ENCODE measurements at regions not wholly inside any gene's neighbourhood (a gene's known extent, or its start where the extent isn't known, plus 50 kb on each side); places are given as distances from the start of the nearest gene placed in this dataset.
A peak's percentile ranks its signal among the peaks of the same experiment; 100 is the strongest.

DNA sequence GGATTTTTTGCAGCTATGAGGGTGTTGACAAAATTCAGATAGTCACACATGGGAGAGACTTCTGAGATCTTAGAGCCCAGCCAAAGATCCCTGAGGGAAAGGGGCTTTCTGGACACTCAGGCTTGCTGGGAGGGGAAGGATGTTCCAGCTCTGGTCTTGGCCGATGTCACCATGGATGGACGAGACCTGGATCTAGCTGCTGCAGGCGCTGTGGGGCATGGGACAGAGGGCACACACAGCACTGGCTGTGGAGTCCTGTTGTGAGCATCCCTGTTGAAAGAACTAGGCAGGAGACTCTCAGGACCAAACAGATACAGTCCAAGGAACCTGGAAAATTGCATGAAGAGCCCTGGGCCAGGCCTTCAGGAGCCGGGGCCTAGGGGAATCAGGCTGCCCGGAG, 80.1 kb upstream of the SDK2 start:
- ATAC-seq (ENCODE audit: poor library complexity), result no peak
- H3K4me3 ChIP-seq (ENCODE audit: low read length), result no peak overlapping the region
- peak overlapping the region in 1 of 2 donors; percentile 61 for H3K27ac ChIP-seq (ENCODE audit: low read depth in 1 of 2, low read length in 2 of 2)
- peaks cover 43% of the 10 kb centered on the region for H3K4me1 ChIP-seq (ENCODE audit: insufficient read depth, low read length)
- ChIA-PET CTCF (interaction anchor here (1.1 kb wide), 1 partner anchor 296 kb away, joined by 3 read pairs; no protein-coding TSS in a partner anchor), POLR2A (interaction anchor here (1.1 to 2.8 kb wide), 2 partner anchors 14 to 133 kb away, joined by 3 to 12 read pairs; no protein-coding TSS in a partner anchor)
- no peaks in the 10 kb centered on the region for H3K36me3 ChIP-seq (ENCODE audit: insufficient read depth, low read length)
- H3K9me3 ChIP-seq (ENCODE audit: control insufficient read depth in 1 of 2, insufficient read depth in 1 of 2, low read length in 2 of 2), result no peaks in the 10 kb centered on the region
- no peak for DNase-seq
- Mint-ChIP-seq H3K27ac (peak overlapping the region; percentile 97), H3K9me3 (no peaks in the 10 kb centered on the region), H3K27me3 (no peaks in the 10 kb centered on the region), H3K4me1 (ENCODE audit: low read depth) (peaks cover 54% of the 10 kb centered on the region), H3K4me3 (peak overlapping the region; percentile 7), H3K36me3 (ENCODE audit: low read depth) (no peaks in the 10 kb centered on the region)
- no peaks in the 10 kb centered on the region for H3K27me3 ChIP-seq (ENCODE audit: control insufficient read depth in 1 of 2, insufficient read depth in 2 of 2, low read length in 2 of 2)
- intact Hi-C loops (cut with DNase I, micrococcal nuclease), result loop anchor here (5.0 kb wide), 3 partner anchors 98 to 132 kb away; no protein-coding TSS in a partner anchor
- TF ChIP-seq, protein P1, sequence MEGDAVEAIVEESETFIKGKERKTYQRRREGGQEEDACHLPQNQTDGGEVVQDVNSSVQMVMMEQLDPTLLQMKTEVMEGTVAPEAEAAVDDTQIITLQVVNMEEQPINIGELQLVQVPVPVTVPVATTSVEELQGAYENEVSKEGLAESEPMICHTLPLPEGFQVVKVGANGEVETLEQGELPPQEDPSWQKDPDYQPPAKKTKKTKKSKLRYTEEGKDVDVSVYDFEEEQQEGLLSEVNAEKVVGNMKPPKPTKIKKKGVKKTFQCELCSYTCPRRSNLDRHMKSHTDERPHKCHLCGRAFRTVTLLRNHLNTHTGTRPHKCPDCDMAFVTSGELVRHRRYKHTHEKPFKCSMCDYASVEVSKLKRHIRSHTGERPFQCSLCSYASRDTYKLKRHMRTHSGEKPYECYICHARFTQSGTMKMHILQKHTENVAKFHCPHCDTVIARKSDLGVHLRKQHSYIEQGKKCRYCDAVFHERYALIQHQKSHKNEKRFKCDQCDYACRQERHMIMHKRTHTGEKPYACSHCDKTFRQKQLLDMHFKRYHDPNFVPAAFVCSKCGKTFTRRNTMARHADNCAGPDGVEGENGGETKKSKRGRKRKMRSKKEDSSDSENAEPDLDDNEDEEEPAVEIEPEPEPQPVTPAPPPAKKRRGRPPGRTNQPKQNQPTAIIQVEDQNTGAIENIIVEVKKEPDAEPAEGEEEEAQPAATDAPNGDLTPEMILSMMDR (IDR thresholded peaks at IDR 0.05), result no peak

DNA sequence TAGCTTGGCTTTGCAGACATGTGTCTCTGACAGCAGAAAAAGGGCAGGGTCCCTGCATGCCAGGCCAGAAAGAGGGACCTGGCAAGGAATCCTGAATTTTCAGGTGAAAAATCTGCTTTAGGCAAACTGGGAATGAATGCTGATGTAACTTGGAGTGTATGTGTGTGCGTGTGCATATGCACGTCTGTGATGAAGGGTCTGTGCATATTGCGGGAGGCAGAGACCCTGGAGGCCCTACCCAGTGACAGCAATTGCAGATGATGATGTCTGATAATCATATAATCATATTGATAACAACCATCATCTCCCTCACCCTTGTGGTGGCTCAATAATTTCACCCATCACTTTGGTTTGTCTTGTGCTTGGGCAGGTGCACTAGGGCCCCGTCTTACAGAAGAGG, 80.7 kb upstream of the SDK2 start:
- Mint-ChIP-seq H3K27ac (peak overlapping the region; percentile 97), H3K4me3 (no peak overlapping the region), H3K4me1 (ENCODE audit: low read depth) (peaks cover 50% of the 10 kb centered on the region), H3K27me3 (no peaks in the 10 kb centered on the region), H3K36me3 (ENCODE audit: low read depth) (no peaks in the 10 kb centered on the region), H3K9me3 (no peaks in the 10 kb centered on the region)
- Histone ChIP-seq H3K9me3 (ENCODE audit: control insufficient read depth in 1 of 2, insufficient read depth in 1 of 2, low read length in 2 of 2) (no peaks in the 10 kb centered on the region), H3K36me3 (ENCODE audit: insufficient read depth, low read length) (no peaks in the 10 kb centered on the region), H3K27ac (ENCODE audit: low read depth in 1 of 2, low read length in 2 of 2) (no peak overlapping the region), H3K4me1 (ENCODE audit: insufficient read depth, low read length) (peaks cover 39% of the 10 kb centered on the region), H3K27me3 (ENCODE audit: control insufficient read depth in 1 of 2, insufficient read depth in 2 of 2, low read length in 2 of 2) (no peaks in the 10 kb centered on the region), H3K4me3 (ENCODE audit: low read length) (no peak overlapping the region)
- POLR2A ChIA-PET, result interaction anchor here (1.1 kb wide), 1 partner anchor 16 kb away, joined by 3 read pairs; no protein-coding TSS in a partner anchor
- ATAC-seq (ENCODE audit: poor library complexity) (no peak), DNase-seq (no peak)
- TF ChIP-seq, protein P1 (IDR thresholded peaks at IDR 0.05), result no peak
- CTCF ChIA-PET, result no interaction called here
- intact Hi-C loops (cut with DNase I, micrococcal nuclease), result loop anchor here (5.0 kb wide), 3 partner anchors 97 to 133 kb away; no protein-coding TSS in a partner anchor

DNA sequence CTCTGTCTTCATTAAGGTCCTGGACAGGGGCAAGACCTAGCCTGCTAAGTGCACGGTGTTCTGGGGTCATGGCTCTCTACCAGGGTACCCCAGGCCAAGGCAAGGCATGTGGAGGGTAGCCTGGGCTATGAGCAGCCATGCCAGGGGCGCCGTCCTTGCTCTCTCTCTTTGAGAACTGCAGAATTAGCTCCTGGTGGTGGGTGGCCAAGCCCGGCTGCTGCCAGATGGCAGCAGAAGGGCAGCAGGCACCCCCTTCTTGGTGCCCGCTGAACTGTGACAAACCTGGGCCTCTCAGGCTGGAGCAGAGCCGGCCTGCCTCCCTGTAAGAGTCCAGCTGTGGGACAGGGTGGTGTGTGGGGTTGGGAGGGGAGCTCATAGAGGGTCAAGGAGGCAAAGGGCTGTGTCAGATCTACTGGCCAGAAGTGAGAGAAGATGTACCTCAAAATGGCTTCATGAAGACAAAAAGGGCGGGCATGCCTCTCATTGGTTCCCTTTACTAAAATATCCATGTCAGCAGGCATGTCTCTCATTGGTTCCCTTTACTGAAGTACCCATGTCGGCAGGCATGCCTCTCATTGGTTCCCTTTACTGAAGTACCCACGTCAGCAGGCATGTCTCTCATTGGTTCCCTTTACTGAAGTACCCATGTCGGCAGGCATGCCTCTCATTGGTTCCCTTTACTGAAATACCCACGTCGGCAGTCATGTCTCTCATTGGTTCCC, 81.7 kb upstream of the SDK2 start:
- peaks cover 3% of the 10 kb centered on the region for H3K9me3 Mint-ChIP-seq
- ChIA-PET CTCF (interaction anchor here (0.6 kb wide), 1 partner anchor 519 kb away, joined by 4 read pairs; no protein-coding TSS in a partner anchor), POLR2A (interaction anchor here (1.1 kb wide), 1 partner anchor 15 kb away, joined by 3 read pairs; no protein-coding TSS in a partner anchor)
- peaks cover 0 to 5% of the 10 kb centered on the region in 2 experiments for H3K9me3 ChIP-seq (ENCODE audit: control insufficient read depth in 1 of 2, insufficient read depth in 1 of 2, low read length in 2 of 2)
- DNase-seq (no peak), ATAC-seq (ENCODE audit: poor library complexity) (no peak)
- no peaks in the 10 kb centered on the region for H3K36me3 Mint-ChIP-seq (ENCODE audit: low read depth)
- no peak overlapping the region for H3K4me3 Mint-ChIP-seq
- H3K27me3 ChIP-seq (ENCODE audit: control insufficient read depth in 1 of 2, insufficient read depth in 2 of 2, low read length in 2 of 2), result no peaks in the 10 kb centered on the region
- H3K27me3 Mint-ChIP-seq, result no peaks in the 10 kb centered on the region
- H3K4me1 ChIP-seq (ENCODE audit: insufficient read depth, low read length), result peaks cover 32% of the 10 kb centered on the region
- no peak overlapping the region for H3K27ac ChIP-seq (ENCODE audit: low read depth in 1 of 2, low read length in 2 of 2)
- TF ChIP-seq, protein P1 (IDR thresholded peaks at IDR 0.05), result no peak
- intact Hi-C loops (cut with DNase I, micrococcal nuclease), result no loop called here
- no peak overlapping the region for H3K4me3 ChIP-seq (ENCODE audit: low read length)
- no peak overlapping the region for H3K27ac Mint-ChIP-seq
- H3K36me3 ChIP-seq (ENCODE audit: insufficient read depth, low read length), result no peaks in the 10 kb centered on the region
- peaks cover 40% of the 10 kb centered on the region for H3K4me1 Mint-ChIP-seq (ENCODE audit: low read depth)

Data from CD4-positive, alpha-beta T cell (primary cell).